HepG2 (cell line): ENCODE measurements at regions not wholly inside any gene's neighbourhood (a gene's known extent, or its start where the extent isn't known, plus 50 kb on each side); places are given as distances from the start of the nearest gene placed in this dataset.

Experiments used
- ATAC-seq: fragments of 200-7000 bp; cut with Tn5 transposase; 3 replicates; pipeline ENCODE4 v1.9.1; 2020; ENCODE audit warnings: mild to moderate bottlenecking, moderate library complexity
- BruUV-seq: library from RNA; stranded (reverse); fragments of 400-500 nt; replicated peaks from 2 replicates; lab custom pipeline; 2021; lab: Mats Ljungman, UMichigan
- CTCF ChIA-PET: fragments of 300-600 bp; formaldehyde crosslinking; extraction: SDS; loops from one replicate; lab custom pipeline; 2021; ENCODE audit warnings: low total read pairs, inconsistent platforms, low intra/inter-chr PET ratio; lab: Yijun Ruan, JAX
- POLR2A ChIA-PET: fragments of 350-600 bp; sonication (Branson Sonifier 250); formaldehyde crosslinking; loops from one replicate; lab custom pipeline; 2020; ENCODE audit warnings: antibody characterized with exemption, inconsistent platforms; lab: Yijun Ruan, JAX
- DNase-seq: peaks from one replicate; pipeline ENCODE4 v3.0.0-alpha.2; 2015; ENCODE audit warnings: low spot score
- FAIRE-seq: peaks from 3 replicates; lab custom pipeline; 2011; peaks lifted over from hg19 to GRCh38; lab: Jason Lieb, UNC
- H2AFZ ChIP-seq: one replicate; pipeline ENCODE4 v1.6.1; 2011; ENCODE audit warnings: low read length, inconsistent platforms
- H3K27ac ChIP-seq: fragments of 300-600 bp; 3 replicates; pipeline ENCODE4 v1.8.0; 2011; ENCODE audit warnings: mixed run types, mild to moderate bottlenecking, mixed read lengths, low read length, inconsistent platforms; ENCODE audit not compliant: insufficient read depth; ENCODE audit errors: extremely low read length
- H3K27me3 ChIP-seq, 2 experiments: fragments of 200-600 bp in 1 of 2; 2 replicates in 1 of 2; 3 replicates in 1 of 2; pipeline versions ENCODE4 v1.6.0 to v1.8.0; 2011; ENCODE audit warnings: low read length in 2 of 2, mild to moderate bottlenecking in 2 of 2, moderate library complexity in 2 of 2, inconsistent platforms in 1 of 2; ENCODE audit not compliant: insufficient read depth in 2 of 2, control insufficient read depth in 1 of 2
- H3K36me3 ChIP-seq, 2 experiments: fragments of 200-600 bp in 1 of 2; replicated peaks in 1 of 2; 2 replicates in 1 of 2; 3 replicates in 1 of 2; pipeline versions ENCODE4 v1.5.1 to v1.8.0; 2011; ENCODE audit warnings: low read length in 2 of 2, inconsistent platforms in 1 of 2; ENCODE audit not compliant: insufficient read depth in 2 of 2, control insufficient read depth in 1 of 2
- H3K4me1 ChIP-seq: 2 replicates; pipeline ENCODE4 v1.5.1; 2012; ENCODE audit warnings: low read length, inconsistent platforms; ENCODE audit not compliant: insufficient read depth
- H3K4me2 ChIP-seq: 2 replicates; pipeline ENCODE4 v1.6.0; 2011; ENCODE audit warnings: low read depth, low read length, inconsistent platforms
- H3K4me3 ChIP-seq, 3 experiments: fragments of 200-600 bp in 1 of 3; sonication (generic), shearing (Covaris generic) in 1 of 3; replicated peaks in 1 of 3; 2 replicates each; pipeline ENCODE4 v1.5.1; 2011 to 2016; ENCODE audit warnings: low read length in 3 of 3, inconsistent platforms in 2 of 3, low read depth in 2 of 3, mild to moderate bottlenecking in 2 of 3, control low read depth in 1 of 3, mixed read lengths in 1 of 3; ENCODE audit not compliant: insufficient read depth in 1 of 3
- H3K79me2 ChIP-seq: one replicate; pipeline ENCODE4 v1.6.1; 2011; ENCODE audit warnings: low read length, inconsistent platforms; ENCODE audit not compliant: insufficient read depth
- H3K9ac ChIP-seq: 2 replicates; pipeline ENCODE4 v1.6.0; 2011; ENCODE audit warnings: mild to moderate bottlenecking, low read depth, low read length, inconsistent platforms; ENCODE audit not compliant: insufficient read depth
- H3K9me3 ChIP-seq: 2 replicates; pipeline ENCODE4 v1.5.1; 2012; ENCODE audit warnings: mild to moderate bottlenecking, low read length
- H4K20me1 ChIP-seq: 2 replicates; pipeline ENCODE4 v1.6.0; 2011; ENCODE audit warnings: inconsistent platforms, mild to moderate bottlenecking, low read length, moderate library complexity; ENCODE audit not compliant: insufficient read depth
- AHDC1 ChIP-seq: sonication (generic); formaldehyde crosslinking; IDR thresholded peaks from 2 replicates; pipeline ENCODE4 v1.5.1; 2020; ENCODE audit warnings: mild to moderate bottlenecking, missing genetic modification reagents, borderline replicate concordance
- CTCF ChIP-seq: sonication (generic); formaldehyde crosslinking; IDR thresholded peaks from 2 replicates; pipeline ENCODE4 v1.5.0; 2020; ENCODE audit warnings: mild to moderate bottlenecking, missing genetic modification reagents, moderate library complexity
- STAG1 ChIP-seq: sonication (generic); formaldehyde crosslinking; IDR thresholded peaks from 2 replicates; pipeline ENCODE4 v1.4.0; 2020; ENCODE audit warnings: missing genetic modification reagents
- ZNF562 ChIP-seq: sonication (generic); formaldehyde crosslinking; IDR thresholded peaks from 2 replicates; pipeline ENCODE4 v1.8.0; 2022; ENCODE audit warnings: missing genetic modification reagents, borderline replicate concordance
- whole genome bisulfite sequencing: methylation state at CpG from one replicate; pipeline ENCODE4 v1.1.6; 2017; ENCODE audit warnings: low lambda C conversion rate; 5-methylcytosine and 5-hydroxymethylcytosine counted together
- in situ Hi-C: cut with HindIII; loops from 2 replicates; pipeline ENCODE4 v1.10.0; 2017; ENCODE audit warnings: low pct_unique_long_range_greater_than_20kb; ENCODE audit not compliant: extremely low pct_ligation_motif_present
- intact Hi-C: fragments of 100-400 bp; cut with micrococcal nuclease; formaldehyde crosslinking; loops from one replicate; pipeline ENCODE4 v1.10.0; 2022; ENCODE audit not compliant: unreplicated experiment

GRCh38 chr4:124044330-124044729 is 647.7 kb downstream of the SPRY1 start (continued):
- TF ChIP-seq AHDC1 (CRISPR knock-in tag) = no peak

GRCh38 chr4:124044867-124045266 is 648.3 kb downstream of the SPRY1 start:
- ChIA-PET CTCF (interaction anchor here (1.3 kb wide), 1 partner anchor 273 kb away, joined by 3 read pairs; no protein-coding TSS in a partner anchor), POLR2A (no interaction called here)
- in situ Hi-C loops (no loop called here), intact Hi-C loops (no loop called here)
- no peaks in the 10 kb centered on the region for H3K4me1 ChIP-seq
- no TSS peak for BruUV-seq
- 15% methylated on average over 4 of the region's 5 CpGs for WGBS
- no peak overlapping the region for H3K9ac ChIP-seq
- DNase-seq (peak; percentile 3), FAIRE-seq (no peak), ATAC-seq (peak; percentile 82)
- no peaks in the 10 kb centered on the region for H3K36me3 ChIP-seq
- H3K4me2 ChIP-seq = no peak overlapping the region
- H3K27me3 ChIP-seq = no peaks in the 10 kb centered on the region
- TF ChIP-seq ZNF562 = no peak
- peak; percentile 56 for TF ChIP-seq CTCF (CRISPR knock-in tag)
- peak; percentile 64 for TF ChIP-seq STAG1 (CRISPR knock-in tag)
- H3K79me2 ChIP-seq = no peaks in the 10 kb centered on the region
- no peaks in the 10 kb centered on the region for H3K9me3 ChIP-seq
- H4K20me1 ChIP-seq = no peaks in the 10 kb centered on the region
- no peak overlapping the region for H3K4me3 ChIP-seq
- no peak overlapping the region for H2AFZ ChIP-seq
- no peak overlapping the region for H3K27ac ChIP-seq
